Neural cell (in vitro differentiated cells): ENCODE measurements at regions not wholly inside any gene's neighbourhood (a gene's known extent, or its start where the extent isn't known, plus 50 kb on each side); places are given as distances from the start of the nearest gene placed in this dataset.

Source experiments
- H2AFZ ChIP-seq: fragments of 200-600, 300-800 bp; sonication (generic), shearing (Covaris generic); 2 replicates; pipeline ENCODE4 v1.6.0; 2014; ENCODE audit warnings: low read depth, mild to moderate bottlenecking, antibody characterized with exemption, low read length, moderate library complexity
- H3F3A ChIP-seq: fragments of 200-600 bp; shearing (Covaris generic); 2 replicates; pipeline ENCODE4 v1.6.1; 2016; ENCODE audit warnings: mild to moderate bottlenecking, moderate library complexity, mixed read lengths, antibody characterized with exemption, low read length; ENCODE audit not compliant: insufficient read depth, poor library complexity, severe bottlenecking
- H3K27ac ChIP-seq: fragments of 200-600, 300-800 bp; sonication (generic), shearing (Covaris generic); 2 replicates; pipeline ENCODE4 v1.5.1; 2014; ENCODE audit warnings: mild to moderate bottlenecking, low read length, moderate library complexity
- H3K27me3 ChIP-seq: fragments of 300-800, 200-600 bp; sonication (generic), shearing (Covaris generic); 2 replicates; pipeline ENCODE4 v1.6.0; 2014; ENCODE audit warnings: mild to moderate bottlenecking, low read depth, low read length, moderate library complexity; ENCODE audit not compliant: insufficient read depth
- H3K36me3 ChIP-seq: fragments of 300-800, 200-600 bp; sonication (generic), shearing (Covaris generic); 2 replicates; pipeline ENCODE4 v1.5.1; 2014; ENCODE audit warnings: mild to moderate bottlenecking, antibody characterized with exemption, low read length, moderate library complexity; ENCODE audit not compliant: insufficient read depth
- H3K4me2 ChIP-seq: fragments of 300-800, 200-600 bp; sonication (generic), shearing (Covaris generic); 2 replicates; pipeline ENCODE4 v1.6.0; 2014; ENCODE audit warnings: mild to moderate bottlenecking, low read length
- H3K4me3 ChIP-seq: fragments of 300-800, 200-600 bp; sonication (generic), shearing (Covaris generic); 2 replicates; pipeline ENCODE4 v1.5.1; 2014; ENCODE audit warnings: mild to moderate bottlenecking, low read length, moderate library complexity
- H3K79me2 ChIP-seq: fragments of 200-600 bp; shearing (Covaris generic); replicated peaks from 2 replicates; pipeline ENCODE4 v1.6.0; 2014; ENCODE audit warnings: mild to moderate bottlenecking, low read length, moderate library complexity; ENCODE audit not compliant: insufficient read depth
- H3K9ac ChIP-seq: fragments of 300-800, 200-600 bp; sonication (generic), shearing (Covaris generic); 2 replicates; pipeline ENCODE4 v1.6.1; 2016; ENCODE audit warnings: mild to moderate bottlenecking, low read length, mixed read lengths
- H3K9me2 ChIP-seq: fragments of 200-600 bp; shearing (Covaris generic); 2 replicates; pipeline ENCODE4 v1.6.1; 2016; ENCODE audit warnings: mild to moderate bottlenecking, low read length, mixed read lengths; ENCODE audit not compliant: insufficient read depth
- H3K9me3 ChIP-seq: fragments of 200-600, 300-800 bp; sonication (generic), shearing (Covaris generic); 2 replicates; pipeline ENCODE4 v1.6.1; 2016; ENCODE audit warnings: mild to moderate bottlenecking, mixed run types, low read length, moderate library complexity, mixed read lengths
- H4K20me1 ChIP-seq: fragments of 200-600 bp; shearing (Covaris generic); 2 replicates; pipeline ENCODE4 v1.6.1; 2016; ENCODE audit warnings: mild to moderate bottlenecking, mixed run types; ENCODE audit not compliant: insufficient read depth
- CTCF ChIP-seq: fragments of 450-650 bp; IDR thresholded peaks from 2 replicates; pipeline ENCODE4 v1.5.1; 2014; ENCODE audit warnings: antibody characterized with exemption, mild to moderate bottlenecking, moderate library complexity; ENCODE audit not compliant: poor library complexity, severe bottlenecking
- EP300 ChIP-seq: fragments of 450-650 bp; conservative IDR thresholded peaks from 2 replicates; pipeline ENCODE4 v1.6.1; 2014; ENCODE audit warnings: antibody characterized with exemption, mild to moderate bottlenecking, moderate library complexity; ENCODE audit not compliant: poor library complexity, severe bottlenecking
- EZH2 ChIP-seq: fragments of 200-600, 300-800 bp; shearing (Covaris generic), sonication (generic); IDR thresholded peaks from 2 replicates; pipeline ENCODE4 v1.6.1; 2014; ENCODE audit warnings: antibody characterized with exemption, low read length, borderline replicate concordance, mild to moderate bottlenecking; ENCODE audit not compliant: insufficient read depth, poor library complexity, severe bottlenecking
- MXI1 ChIP-seq: fragments of 450-650 bp; conservative IDR thresholded peaks from 2 replicates; pipeline ENCODE4 v1.6.1; 2014; ENCODE audit warnings: antibody characterized with exemption, mild to moderate bottlenecking; ENCODE audit not compliant: poor library complexity, severe bottlenecking
- POLR2AphosphoS5 ChIP-seq: IDR thresholded peaks from 2 replicates; pipeline ENCODE4 v1.6.1; 2012
- RAD21 ChIP-seq: fragments of 450-650 bp; conservative IDR thresholded peaks from 2 replicates; pipeline ENCODE4 v1.6.1; 2014; ENCODE audit warnings: antibody characterized with exemption, mild to moderate bottlenecking, moderate library complexity
- REST ChIP-seq: IDR thresholded peaks from 2 replicates; pipeline ENCODE4 v1.6.1; 2012; ENCODE audit warnings: borderline replicate concordance
- SMC3 ChIP-seq: fragments of 450-650 bp; conservative IDR thresholded peaks from 2 replicates; pipeline ENCODE4 v1.6.1; 2014; ENCODE audit warnings: antibody characterized with exemption, mild to moderate bottlenecking, moderate library complexity; ENCODE audit not compliant: poor library complexity
- TAF1 ChIP-seq: IDR thresholded peaks from 2 replicates; pipeline ENCODE4 v1.6.1; 2012; ENCODE audit warnings: low read depth

DNA sequence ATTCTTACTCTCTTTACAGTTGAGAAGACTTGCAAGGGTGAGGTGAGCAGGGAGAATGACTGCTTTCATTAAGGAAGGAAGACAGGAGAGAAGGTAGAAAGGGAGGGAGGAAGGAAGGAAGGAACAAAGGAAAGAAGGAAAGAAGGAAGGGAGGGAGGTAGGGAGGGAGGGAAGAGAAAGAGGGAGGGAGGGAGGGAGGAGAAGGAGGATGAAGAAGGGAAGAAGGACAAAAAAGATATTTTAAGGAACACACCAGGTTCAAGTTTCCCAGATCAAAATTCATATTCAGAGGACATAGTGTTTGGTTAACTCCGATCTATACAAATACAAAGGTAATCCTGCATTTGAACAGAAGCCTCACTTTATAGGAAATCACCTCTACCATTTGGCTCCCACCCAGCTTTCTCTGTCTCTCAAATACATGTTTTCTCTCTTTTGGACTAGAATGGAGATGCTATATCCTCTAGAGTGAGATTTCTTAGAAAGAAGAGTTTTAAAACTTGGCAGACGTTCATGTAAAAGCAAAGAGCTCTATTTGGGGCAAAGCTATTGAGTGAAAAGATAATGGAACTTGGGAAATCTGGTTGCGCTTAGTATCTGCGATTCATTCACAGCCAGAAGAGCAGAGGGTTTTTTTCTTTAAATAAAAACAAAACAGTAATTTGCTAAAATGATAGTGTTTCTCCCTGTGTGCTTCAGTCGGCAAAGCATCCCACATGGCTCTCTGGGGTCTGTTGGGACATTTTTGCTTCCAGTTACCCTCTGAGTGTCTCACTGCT lies 261.9 kb upstream of the LYZL1 start (continued):
- TF ChIP-seq CTCF = no peak

DNA sequence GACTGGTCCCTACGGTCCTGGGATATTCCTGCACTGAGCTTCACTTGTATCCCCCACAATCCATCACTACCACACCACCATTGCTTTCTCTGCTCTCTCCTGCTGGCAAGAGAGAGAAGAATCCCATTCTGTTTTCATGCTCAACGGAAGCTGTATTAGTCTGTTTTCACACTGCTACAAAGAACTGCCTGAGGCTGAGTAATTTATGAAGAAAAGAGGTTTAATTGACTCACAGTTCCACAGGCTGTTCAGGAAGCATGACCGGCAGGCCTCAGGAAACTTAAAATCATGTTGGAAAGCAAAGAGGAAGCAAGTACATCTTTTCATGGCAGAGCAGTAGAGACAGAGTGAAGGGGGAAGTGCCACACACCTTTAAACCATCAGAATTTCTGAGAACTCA lies 260.4 kb upstream of the LYZL1 start:
- no peaks in the 10 kb centered on the region for H3K9me3 ChIP-seq
- no peaks in the 10 kb centered on the region for H3F3A ChIP-seq
- H3K9me2 ChIP-seq = no peaks in the 10 kb centered on the region
- no peaks in the 10 kb centered on the region for H3K36me3 ChIP-seq
- H3K79me2 ChIP-seq = no peaks in the 10 kb centered on the region
- TF ChIP-seq EZH2 = no peak
- TF ChIP-seq RAD21 = no peak
- TF ChIP-seq REST = no peak
- no peak for TF ChIP-seq TAF1
- TF ChIP-seq EP300 = no peak
- no peak for TF ChIP-seq CTCF
- TF ChIP-seq POLR2AphosphoS5 = no peak
- no peak for TF ChIP-seq MXI1
- TF ChIP-seq SMC3 = no peak
- H3K9ac ChIP-seq = no peak overlapping the region
- H3K4me3 ChIP-seq = no peak overlapping the region
- H2AFZ ChIP-seq = no peak overlapping the region
- H3K4me2 ChIP-seq = no peak overlapping the region
- H3K27me3 ChIP-seq = no peaks in the 10 kb centered on the region
- H4K20me1 ChIP-seq = no peaks in the 10 kb centered on the region
- H3K27ac ChIP-seq = no peak overlapping the region
